ENCODE measurements at regions not wholly inside any gene's neighbourhood (a gene's known extent, or its start where the extent isn't known, plus 50 kb on each side); places are given as distances from the start of the nearest gene placed in this dataset.

- TF ChIP-seq HOXA7 (CRISPR knock-in tag; IDR thresholded peaks at IDR 0.05; ENCODE audit: borderline replicate concordance) = no peak
Observed at GRCh38 chr22:47372596-47373385, 610.3 kb downstream of the TBC1D22A start (continued).

- H3K36me3 ChIP-seq (ENCODE audit: control insufficient read depth in 2 of 2, insufficient read depth in 1 of 2, low read length in 2 of 2) = no peaks in the 10 kb centered on the region
- ChIA-PET POLR2A (no interaction called here), CTCF (no interaction called here)
- no peak overlapping the region for H3K27ac ChIP-seq (ENCODE audit: extremely low read depth, low read depth, low read length)
- H3K9me3 ChIP-seq (ENCODE audit: control insufficient read depth, insufficient read depth, low read depth, low read length) = no peaks in the 10 kb centered on the region
- no peak overlapping the region for H3K4me3 ChIP-seq (ENCODE audit: low read depth, low read length)
- TF ChIP-seq ZNF571 (tag by site-specific recombination; IDR thresholded peaks at IDR 0.05) (no peak), CTCF (tag by site-specific recombination; IDR thresholded peaks at IDR 0.05) (no peak), ZNF747 (tag by site-specific recombination; IDR thresholded peaks at IDR 0.05) (no peak), ZSCAN16 (tag by site-specific recombination; IDR thresholded peaks at IDR 0.05) (no peak), ZNF670 (tag by site-specific recombination; IDR thresholded peaks at IDR 0.05; ENCODE audit: low read depth) (no peak)
- H3K4me1 ChIP-seq (ENCODE audit: control insufficient read depth, insufficient read depth, low read length) = no peaks in the 10 kb centered on the region
Observed at GRCh38 chr22:47372111-47372581, 609.7 kb downstream of the TBC1D22A start.

GRCh38 chr22:47371263-47372090, 609.0 kb downstream of the TBC1D22A start:
- Histone ChIP-seq H3K36me3 (ENCODE audit: control insufficient read depth in 2 of 2, insufficient read depth in 1 of 2, low read length in 2 of 2) (no peaks in the 10 kb centered on the region), H3K4me1 (ENCODE audit: control insufficient read depth, insufficient read depth, low read length) (no peaks in the 10 kb centered on the region), H3K9me3 (ENCODE audit: control insufficient read depth, insufficient read depth, low read depth, low read length) (no peaks in the 10 kb centered on the region), H3K27ac (ENCODE audit: extremely low read depth, low read depth, low read length) (no peak overlapping the region), H3K4me3 (ENCODE audit: low read depth, low read length) (no peak overlapping the region)
- ChIA-PET POLR2A (no interaction called here), CTCF (no interaction called here)
- TF ChIP-seq ZNF792 (tag by site-specific recombination; IDR thresholded peaks at IDR 0.05) (no peak), ZBTB48 (tag by site-specific recombination; IDR thresholded peaks at IDR 0.05) (no peak), ZFP41 (tag by site-specific recombination; IDR thresholded peaks at IDR 0.05; ENCODE audit: borderline replicate concordance) (no peak), ZBTB26 (tag by site-specific recombination; optimal IDR thresholded peaks at IDR 0.05) (no peak), ZFP37 (tag by site-specific recombination; IDR thresholded peaks at IDR 0.05) (no peak), ZNF391 (tag by site-specific recombination; IDR thresholded peaks at IDR 0.05; ENCODE audit: borderline replicate concordance, low read depth) (no peak), ZNF513 (tag by site-specific recombination; IDR thresholded peaks at IDR 0.05) (no peak), ZNF626 (tag by site-specific recombination; IDR thresholded peaks at IDR 0.05) (no peak), ZNF239 (tag by site-specific recombination; IDR thresholded peaks at IDR 0.05) (no peak), ZNF660 (tag by site-specific recombination; IDR thresholded peaks at IDR 0.05) (no peak), ZNF433 (tag by site-specific recombination; IDR thresholded peaks at IDR 0.05; ENCODE audit: low read depth) (no peak)
